Fibroblast of skin of right quadriceps (primary cell): ENCODE measurements at regions not wholly inside any gene's neighbourhood (a gene's known extent, or its start where the extent isn't known, plus 50 kb on each side); places are given as distances from the start of the nearest gene placed in this dataset.

ENCODE experiments used
- DNase-seq: peaks from one replicate; pipeline ENCODE4 v3.0.0-alpha.2; 2013

GRCh38 chr14:71692496-71692895, 239.7 kb upstream of the RGS6 start:
- peak; percentile 43 for DNase-seq

- DNase-seq: peak; percentile 96
Observed at GRCh38 chr14:71693381-71693780, 238.8 kb upstream of the RGS6 start.

GRCh38 chr14:71694591-71695530, 237.4 kb upstream of the RGS6 start:
- no peak for DNase-seq

GRCh38 chr14:71695611-71696350, 236.4 kb upstream of the RGS6 start:
- no peak for DNase-seq

GRCh38 chr14:71698027-71698426, 234.2 kb upstream of the RGS6 start:
- peak; percentile 44 for DNase-seq

- no peak for DNase-seq
Observed at GRCh38 chr14:71698673-71699072, 233.6 kb upstream of the RGS6 start.

- DNase-seq: peak; percentile 32
Observed at GRCh38 chr14:71701990-71702389, 230.2 kb upstream of the RGS6 start.

GRCh38 chr14:71702786-71703185, 229.4 kb upstream of the RGS6 start:
- no peak for DNase-seq

GRCh38 chr14:71703477-71703876, 228.8 kb upstream of the RGS6 start:
- peak; percentile 47 for DNase-seq

- DNase-seq: no peak
Observed at GRCh38 chr14:71704210-71704609, 228.0 kb upstream of the RGS6 start.

GRCh38 chr14:71705460-71705859, 226.8 kb upstream of the RGS6 start:
- DNase-seq: peak; percentile 23

- DNase-seq: no peak
Observed at GRCh38 chr14:71709076-71709475, 223.2 kb upstream of the RGS6 start.

GRCh38 chr14:71709987-71710386, 222.2 kb upstream of the RGS6 start:
- no peak for DNase-seq

GRCh38 chr14:71711125-71711524, 221.1 kb upstream of the RGS6 start:
- DNase-seq: no peak

- peak; percentile 93 for DNase-seq
Observed at GRCh38 chr14:71711619-71712018, 220.6 kb upstream of the RGS6 start.

GRCh38 chr14:71712478-71712877, 219.8 kb upstream of the RGS6 start:
- no peak for DNase-seq

GRCh38 chr14:71713016-71713415, 219.2 kb upstream of the RGS6 start:
- peak; percentile 56 for DNase-seq

GRCh38 chr14:71713451-71713850, 218.8 kb upstream of the RGS6 start:
- no peak for DNase-seq

GRCh38 chr14:71714225-71714624, 218.0 kb upstream of the RGS6 start:
- DNase-seq: peak; percentile 93

- peak; percentile 84 for DNase-seq
Observed at GRCh38 chr14:71716041-71716772, 216.0 kb upstream of the RGS6 start.

- DNase-seq: peak; percentile 77
Observed at GRCh38 chr14:71720978-71721624, 211.1 kb upstream of the RGS6 start.

GRCh38 chr14:71721791-71722190, 210.4 kb upstream of the RGS6 start:
- DNase-seq: no peak

GRCh38 chr14:71722885-71723284, 209.3 kb upstream of the RGS6 start:
- no peak for DNase-seq
